Fibroblast of upper back skin (primary cell): ENCODE measurements at regions not wholly inside any gene's neighbourhood (a gene's known extent, or its start where the extent isn't known, plus 50 kb on each side); places are given as distances from the start of the nearest gene placed in this dataset.
"Not testable (repeated sequence)": the region's sequence is repeated elsewhere in the genome, so short reads cannot be mapped to it uniquely, and the experiment has no call there.

ENCODE experiments used
- DNase-seq: peaks from one replicate; pipeline ENCODE4 v3.0.0-alpha.2; 2013

DNA sequence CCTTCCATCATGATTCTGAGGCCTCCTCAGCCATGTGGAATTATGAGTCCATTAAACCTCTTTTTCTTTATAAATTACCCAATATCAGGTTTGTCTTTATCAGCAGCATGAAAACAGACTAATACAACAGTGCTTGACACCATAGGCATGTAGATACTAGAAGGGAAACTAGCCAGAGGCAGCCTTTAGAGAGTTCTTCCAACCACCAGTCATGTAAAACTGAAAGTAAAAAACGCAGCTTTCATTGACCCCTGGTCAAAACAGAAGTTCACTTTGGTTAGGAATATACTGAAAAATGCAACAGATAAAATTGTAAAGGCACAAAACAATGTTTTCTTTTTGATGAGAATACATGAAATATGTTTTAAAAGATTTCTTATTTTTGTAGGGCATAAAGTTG, 122.8 kb upstream of the L3MBTL4 start:
- no peak for DNase-seq

- DNase-seq, result not testable (repeated sequence)
These were observed 126.5 kb upstream of the L3MBTL4 start for GRCh38 chr18:6541131-6541679.

GRCh38 chr18:6542296-6542695, 127.6 kb upstream of the L3MBTL4 start:
- no peak for DNase-seq

- peak; percentile 60 for DNase-seq
These were observed 128.7 kb upstream of the L3MBTL4 start for GRCh38 chr18:6543330-6543908.

- DNase-seq, result peak; percentile 49
These were observed 131.5 kb upstream of the L3MBTL4 start for GRCh38 chr18:6546229-6546628.

DNA sequence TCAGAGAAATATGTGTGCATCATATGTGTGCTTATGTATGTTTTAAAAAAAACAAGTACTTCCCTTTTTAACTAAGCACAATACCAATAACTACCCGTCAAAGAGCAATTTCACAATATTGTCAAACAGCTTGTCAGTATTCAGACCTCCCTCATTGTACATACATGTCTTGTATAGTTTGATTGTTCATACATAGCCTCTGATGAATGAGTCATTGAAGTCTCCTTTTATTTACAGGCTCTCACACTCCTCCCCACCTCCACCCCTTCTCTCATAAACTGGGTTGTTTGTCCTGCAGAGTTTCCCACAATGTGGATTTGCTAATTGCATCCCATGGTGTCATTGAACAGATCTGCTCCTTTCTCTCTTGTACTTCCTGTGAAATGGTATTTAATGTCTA, 132.8 kb upstream of the L3MBTL4 start:
- DNase-seq, result no peak

DNA sequence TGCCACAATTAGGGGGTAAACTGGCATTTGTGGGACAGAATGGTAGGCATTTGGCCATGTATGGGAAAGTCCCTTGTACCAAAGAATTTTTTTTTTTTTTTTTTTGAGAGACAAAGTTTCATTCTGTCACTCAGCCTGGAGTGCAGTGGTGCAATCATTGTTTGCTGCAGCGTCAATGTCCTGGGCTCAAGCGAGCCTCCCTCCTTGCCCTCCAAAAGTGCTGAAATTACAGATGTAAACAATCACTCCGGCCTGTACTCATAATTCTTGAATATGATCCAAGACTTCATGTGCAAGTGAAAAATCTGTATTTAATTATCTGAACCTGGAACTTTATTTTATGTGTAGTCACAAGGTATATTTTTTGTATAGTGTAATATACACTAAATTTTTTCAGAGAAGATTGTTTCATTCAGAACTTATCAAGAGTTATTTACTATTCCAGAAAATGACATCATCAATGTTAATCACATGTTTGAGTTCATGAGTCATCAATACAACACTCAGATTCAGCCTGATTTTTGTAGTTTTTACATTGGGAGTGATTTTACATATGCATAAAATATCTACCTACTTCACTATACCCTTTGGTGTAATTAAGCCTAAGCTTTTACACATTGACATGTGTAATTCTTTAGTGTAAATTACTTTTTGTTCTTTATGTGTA, 138.7 kb upstream of the L3MBTL4 start:
- peak; percentile 25 for DNase-seq

DNA sequence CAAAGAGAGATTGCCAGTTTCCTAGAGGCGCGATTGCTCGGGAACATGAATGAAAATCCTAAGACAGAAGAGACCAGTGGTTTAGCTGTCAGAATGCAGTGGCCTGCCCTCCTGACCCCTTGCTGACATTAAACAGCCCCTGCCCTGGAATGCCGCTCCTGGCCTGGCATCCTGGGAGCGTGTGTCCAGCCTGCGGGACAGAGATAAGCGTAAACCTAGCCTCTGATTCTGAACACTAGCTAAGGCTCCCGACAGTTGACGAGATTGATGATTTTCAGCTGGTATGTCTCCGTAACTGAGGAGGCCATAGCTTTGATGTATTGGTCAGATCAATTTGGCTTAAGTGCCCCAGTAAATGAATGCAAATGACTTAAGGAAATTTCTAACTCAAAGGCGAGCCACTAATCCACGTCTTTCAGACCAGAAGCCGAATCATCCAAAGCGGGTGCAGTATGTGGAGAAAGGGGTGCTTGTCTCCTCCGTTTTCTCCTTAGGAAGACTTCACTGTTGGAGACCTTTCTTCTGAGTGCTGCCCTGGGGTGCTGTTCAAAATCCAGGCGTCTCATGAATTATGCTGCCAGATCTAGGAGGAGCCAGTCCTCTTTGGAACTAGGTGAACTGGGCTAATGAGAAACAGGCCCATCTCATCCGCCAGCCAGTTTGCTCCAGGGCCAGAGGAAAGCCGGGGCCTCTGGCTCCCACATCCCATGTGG, 142.5 kb upstream of the L3MBTL4 start:
- DNase-seq, result peak; percentile 54

DNA sequence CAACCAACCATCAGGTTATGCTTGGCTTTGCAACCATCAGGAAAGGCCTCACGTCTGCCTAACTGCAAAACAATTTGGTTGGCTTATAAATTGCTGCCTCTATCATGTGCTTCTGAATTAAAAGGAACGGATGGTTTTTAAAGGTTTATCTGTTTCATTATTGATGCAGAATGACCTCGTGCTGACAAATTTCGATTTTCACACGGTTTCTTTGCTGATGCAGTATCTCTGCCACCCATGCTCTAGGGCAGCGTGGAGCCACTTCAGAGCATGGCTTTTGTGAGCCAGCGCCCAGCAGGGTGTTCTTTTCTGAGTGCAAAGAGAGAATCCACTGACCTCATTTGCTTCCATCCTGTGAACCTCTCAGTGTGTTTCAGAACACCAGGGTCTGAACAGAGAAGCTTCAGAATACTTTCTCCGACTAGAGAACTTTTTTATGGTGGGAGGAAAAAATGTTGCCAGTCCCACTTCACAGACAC, 143.1 kb upstream of the L3MBTL4 start:
- DNase-seq, result no peak

- DNase-seq, result no peak
These were observed 143.9 kb upstream of the L3MBTL4 start for GRCh38 chr18:6558446-6559156.

- DNase-seq, result no peak
These were observed 144.6 kb upstream of the L3MBTL4 start for GRCh38 chr18:6559296-6559695.

DNA sequence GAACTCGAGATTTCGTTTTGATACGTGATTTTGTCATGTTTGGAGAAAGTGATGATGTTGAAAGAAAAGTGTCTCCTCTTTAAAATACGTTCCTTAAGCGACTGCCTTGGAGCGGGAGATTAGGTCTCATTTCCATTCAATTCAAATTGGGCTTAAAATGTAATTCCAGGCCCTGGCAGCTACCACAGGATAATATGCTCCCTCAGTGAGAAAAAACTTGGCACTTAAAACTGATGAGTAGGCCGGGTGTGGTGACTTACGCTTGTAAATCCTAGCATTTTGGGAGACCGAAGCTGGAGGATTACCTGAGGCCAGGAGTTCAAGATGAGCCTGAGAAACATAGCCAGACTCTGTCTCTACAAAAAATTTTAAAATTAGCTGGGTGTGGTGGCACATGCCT, 146.3 kb upstream of the L3MBTL4 start:
- DNase-seq, result no peak

GRCh38 chr18:6561420-6561861, 146.7 kb upstream of the L3MBTL4 start:
- peak; percentile 87 for DNase-seq

DNA sequence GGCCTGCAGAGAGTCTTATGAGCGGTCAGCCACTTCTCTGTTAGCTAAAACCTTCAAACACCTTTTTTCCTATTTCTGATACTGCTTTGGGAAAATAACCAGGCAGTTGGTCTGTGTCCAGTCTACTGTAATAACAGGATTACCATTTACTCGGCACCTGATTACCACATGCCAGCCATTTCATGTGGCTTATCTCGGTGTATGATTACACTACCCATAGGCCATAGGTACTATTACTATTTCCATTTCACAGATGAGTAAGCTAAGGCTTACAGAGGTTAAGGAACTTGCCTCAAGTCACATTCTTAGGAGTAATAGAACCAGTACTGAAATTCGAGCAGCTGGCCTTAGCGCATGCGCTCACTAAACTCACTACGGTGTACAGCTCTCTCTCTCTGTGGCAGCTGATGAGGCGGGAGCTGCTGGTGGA, 147.2 kb upstream of the L3MBTL4 start:
- DNase-seq, result no peak

GRCh38 chr18:6563896-6564295, 149.2 kb upstream of the L3MBTL4 start:
- DNase-seq, result no peak

GRCh38 chr18:6564950-6565814, 150.5 kb upstream of the L3MBTL4 start:
- no peak for DNase-seq

DNA sequence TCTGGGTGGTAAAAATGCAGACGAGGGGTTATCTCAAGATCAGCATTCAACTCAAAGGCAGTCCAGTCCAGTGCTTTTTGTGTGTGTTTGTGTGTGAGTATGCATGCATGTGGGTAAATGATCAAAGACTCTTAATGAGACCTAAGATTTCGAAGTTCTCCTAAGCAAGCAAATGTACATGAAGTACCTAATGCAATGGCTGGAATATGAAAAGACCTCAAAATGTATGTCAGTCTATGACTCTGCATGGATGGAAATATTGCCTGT, 151.0 kb upstream of the L3MBTL4 start:
- DNase-seq, result no peak

DNA sequence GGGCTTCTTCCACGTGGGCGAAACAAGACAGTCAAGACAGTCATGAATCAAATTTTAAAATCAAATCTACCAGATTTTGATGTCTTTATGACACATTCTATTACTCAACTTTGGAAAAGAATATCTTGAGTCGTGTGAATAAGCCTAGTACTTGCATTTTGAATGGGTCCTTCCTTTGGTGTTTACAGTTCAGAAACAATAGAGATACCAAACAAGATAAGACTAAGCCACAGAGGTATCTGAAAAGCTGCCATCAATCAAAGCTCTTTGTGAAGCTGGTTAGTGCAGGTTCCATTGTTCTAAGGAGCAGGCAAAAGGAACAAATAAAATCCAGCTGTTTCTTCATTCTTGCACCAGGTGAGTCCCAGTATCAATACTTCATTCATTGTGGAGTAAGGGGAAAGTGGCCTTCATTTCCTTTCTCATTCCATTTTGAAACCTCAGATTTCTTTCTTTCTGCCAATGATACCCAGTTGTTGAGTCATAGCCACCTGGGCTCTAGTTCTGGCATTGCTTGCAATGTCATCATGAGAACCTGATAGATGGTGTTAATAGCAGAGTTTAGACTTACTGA, 151.7 kb upstream of the L3MBTL4 start:
- peak; percentile 43 for DNase-seq

- DNase-seq, result no peak
These were observed 155.1 kb upstream of the L3MBTL4 start for GRCh38 chr18:6569813-6570212.

GRCh38 chr18:6570581-6571238, 156.0 kb upstream of the L3MBTL4 start:
- no peak for DNase-seq

DNA sequence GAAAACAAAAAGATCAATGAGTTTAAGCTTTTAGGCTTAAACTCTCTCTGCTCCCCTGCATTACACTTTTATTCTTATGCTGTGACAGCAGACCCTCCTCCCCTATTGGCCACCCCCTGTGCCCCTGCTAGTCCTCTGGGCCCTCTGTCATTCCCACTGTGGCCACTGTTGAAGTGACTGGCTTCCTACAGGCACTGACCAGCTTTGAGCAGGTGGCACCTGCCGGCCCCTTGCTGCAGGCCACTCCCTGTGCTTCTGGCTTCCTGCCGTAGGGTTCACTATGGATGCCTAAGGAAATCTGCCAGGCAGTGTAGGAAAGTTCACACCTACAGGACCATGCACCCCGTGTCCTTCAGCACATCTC, 156.5 kb upstream of the L3MBTL4 start:
- no peak for DNase-seq

DNA sequence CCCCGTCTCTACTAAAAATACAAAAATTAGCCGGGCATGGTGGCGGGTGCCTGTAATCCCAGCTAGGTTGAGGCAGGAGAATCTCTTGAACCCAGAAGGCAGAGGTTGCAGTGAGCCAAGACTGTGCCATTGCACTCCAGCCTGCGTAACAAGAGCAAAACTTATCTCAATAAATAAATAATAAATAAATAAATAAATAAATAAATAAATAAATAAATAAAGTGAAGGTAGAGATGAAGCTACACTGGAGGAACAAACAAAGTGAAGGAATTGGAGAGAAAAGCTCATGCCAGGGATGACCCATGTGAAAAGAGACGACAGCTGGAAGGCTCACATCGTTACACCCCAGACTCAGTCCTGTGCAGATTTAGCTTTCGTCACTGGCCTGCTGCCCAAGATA, 157.3 kb upstream of the ARHGAP28 start:
- DNase-seq, result not testable (repeated sequence)
